GM19397 (cell line): ENCODE measurements at regions not wholly inside any gene's neighbourhood (a gene's known extent, or its start where the extent isn't known, plus 50 kb on each side); places are given as distances from the start of the nearest gene placed in this dataset.
A peak's percentile ranks its signal among the peaks of the same experiment; 100 is the strongest.

Source experiments
- ATAC-seq: cut with Tn5 transposase; IDR thresholded peaks from one replicate; pipeline ENCODE4 v1.9.1; 2021; ENCODE audit warnings: mild to moderate bottlenecking, moderate library complexity; ENCODE audit not compliant: unreplicated experiment

GRCh38 chr7:148950806-148951205, 66.7 kb upstream of the EZH2 start:
- ATAC-seq, result no peak

- no peak for ATAC-seq
Observed at GRCh38 chr7:148944935-148945934, 61.1 kb upstream of the EZH2 start.

GRCh38 chr7:148941598-148942275, 57.6 kb upstream of the EZH2 start:
- no peak for ATAC-seq

- peak; percentile 85 for ATAC-seq
Observed at GRCh38 chr7:148940702-148941597, 56.9 kb upstream of the EZH2 start.

GRCh38 chr7:148939128-148939755, 55.2 kb upstream of the EZH2 start:
- no peak for ATAC-seq

- no peak for ATAC-seq
Observed at GRCh38 chr7:148935451-148935850, 51.4 kb upstream of the EZH2 start.
